ENCODE measurements at regions not wholly inside any gene's neighbourhood (a gene's known extent, or its start where the extent isn't known, plus 50 kb on each side); places are given as distances from the start of the nearest gene placed in this dataset.

DNA sequence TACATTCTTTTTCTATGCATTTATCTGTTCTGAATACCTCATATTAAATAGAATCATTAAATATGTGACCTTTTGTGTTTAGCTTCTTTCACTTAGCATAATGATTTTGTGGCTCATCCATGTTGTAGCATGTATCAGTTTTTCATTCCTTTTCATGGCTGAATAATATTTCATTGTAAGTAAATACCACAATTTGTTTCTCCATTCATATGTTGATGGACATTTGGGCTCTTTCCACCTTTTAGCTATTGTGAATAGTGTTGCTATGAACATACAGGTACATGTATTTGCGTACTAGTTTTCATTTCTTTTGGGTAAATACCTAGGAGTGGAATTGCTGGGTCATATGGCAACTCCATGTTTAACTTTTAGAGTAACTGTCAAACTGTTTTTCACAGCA, 85.1 kb downstream of the GNL3L start:
- WGBS, 2 experiments (ENCODE audit: extremely low coverage in 1 of 2, insufficient coverage in 1 of 2, insufficient read length in 1 of 2, insufficient replicate concordance in 2 of 2, low coverage in 1 of 2, low lambda C conversion rate in 2 of 2, missing lambda C conversion rate in 1 of 2), result 100% methylated on average over 1 of the region's 1 CpG; no CpG with 5 or more reads in 1 of the 2 experiments
- no peak overlapping the region for H2AK5ac ChIP-seq (ENCODE audit: low read depth, low read length)
- CTCF ChIA-PET (ENCODE audit: partially characterized antibody), result no interaction called here

More for the DNA sequence above, 85.1 kb downstream of the GNL3L start:
- no peak overlapping the region for H3K4me3 ChIP-seq (ENCODE audit: extremely low read depth in 1 of 4, insufficient read depth in 2 of 4, low read depth in 3 of 4, low read length in 4 of 4)
- no peak overlapping the region for H2BK15ac ChIP-seq (ENCODE audit: low read length)
- H4K8ac ChIP-seq (ENCODE audit: extremely low read depth, insufficient read depth, low read length), result no peak overlapping the region
- H3K36me3 ChIP-seq (ENCODE audit: control insufficient read depth in 2 of 4, insufficient read depth in 4 of 4, low read length in 3 of 4), result no peaks in the 10 kb centered on the region
- H4K91ac ChIP-seq (replicated peaks; ENCODE audit: insufficient read length, low read length), result no peak overlapping the region
- H3K9me3 ChIP-seq (ENCODE audit: insufficient read depth in 2 of 2, low read depth in 1 of 2, low read length in 1 of 2), result no peaks in the 10 kb centered on the region
- no peak overlapping the region for H3K14ac ChIP-seq (ENCODE audit: insufficient read length)
- H3K4ac ChIP-seq (replicated peaks; ENCODE audit: insufficient read length, low read depth, low read length), result no peak overlapping the region
- no peaks in the 10 kb centered on the region for H3K4me1 ChIP-seq (replicated peaks in 1 of 4; ENCODE audit: control insufficient read depth in 3 of 4, insufficient read depth in 4 of 4, low read length in 3 of 4)
- no peak overlapping the region for H3K4me2 ChIP-seq (ENCODE audit: insufficient read depth in 1 of 2, low read depth in 2 of 2, low read length in 2 of 2)
- H2BK20ac ChIP-seq (ENCODE audit: low read length), result no peak overlapping the region
- TF ChIP-seq TEAD4 (IDR thresholded peaks at IDR 0.05; ENCODE audit: low read depth, low read length), result no peak
- no peak overlapping the region for H4K5ac ChIP-seq (ENCODE audit: insufficient read length, low read depth, low read length)
- no peaks in the 10 kb centered on the region for H3K79me1 ChIP-seq (ENCODE audit: low read depth, low read length)
- DNase-seq (ENCODE audit: low read depth in 1 of 2, low spot score in 2 of 2), result no peak
- no peak overlapping the region for H2AFZ ChIP-seq (ENCODE audit: low read length)
- H3K27ac ChIP-seq (ENCODE audit: low read depth, low read length), result no peak overlapping the region
- no peak overlapping the region for H3K23ac ChIP-seq (ENCODE audit: insufficient read length)
- no peak overlapping the region for H2BK5ac ChIP-seq (ENCODE audit: low read depth, low read length)
- no peak overlapping the region for H3K18ac ChIP-seq (ENCODE audit: extremely low read depth, low read length)
- no peaks in the 10 kb centered on the region for H3K27me3 ChIP-seq (replicated peaks in 1 of 4; ENCODE audit: control insufficient read depth in 3 of 4, extremely low read depth in 1 of 4, insufficient read depth in 3 of 4, low read length in 3 of 4)
- no peaks in the 10 kb centered on the region for H4K20me1 ChIP-seq (replicated peaks in 1 of 2; ENCODE audit: control insufficient read depth in 1 of 2, insufficient read depth in 2 of 2, low read length in 2 of 2)
- FAIRE-seq, result no peak
- no peak overlapping the region for H2BK12ac ChIP-seq (ENCODE audit: low read depth, low read length)
- no peaks in the 10 kb centered on the region for H3K23me2 ChIP-seq (ENCODE audit: low read depth, low read length)
- H3K9ac ChIP-seq (replicated peaks in 1 of 4; ENCODE audit: extremely low read depth in 1 of 4, low read depth in 3 of 4, low read length in 3 of 4), result no peak overlapping the region
- POLR2A ChIA-PET (ENCODE audit: partially characterized antibody), result no interaction called here
- no peak overlapping the region for H3K56ac ChIP-seq (replicated peaks; ENCODE audit: insufficient read length, low read depth, low read length)
- no peaks in the 10 kb centered on the region for H3K79me2 ChIP-seq (ENCODE audit: control insufficient read depth in 1 of 2, insufficient read depth in 2 of 2, low read length in 2 of 2)
- H2BK120ac ChIP-seq (replicated peaks; ENCODE audit: low read depth, low read length), result no peak overlapping the region

Data from H1 (cell line).